HS-27A (cell line): ENCODE measurements at regions not wholly inside any gene's neighbourhood (a gene's known extent, or its start where the extent isn't known, plus 50 kb on each side); places are given as distances from the start of the nearest gene placed in this dataset.

Experiments
- DNase-seq: peaks from one replicate; pipeline ENCODE4 v3.0.0-alpha.2; 2012; ENCODE audit warnings: low read depth, missing footprints

DNA sequence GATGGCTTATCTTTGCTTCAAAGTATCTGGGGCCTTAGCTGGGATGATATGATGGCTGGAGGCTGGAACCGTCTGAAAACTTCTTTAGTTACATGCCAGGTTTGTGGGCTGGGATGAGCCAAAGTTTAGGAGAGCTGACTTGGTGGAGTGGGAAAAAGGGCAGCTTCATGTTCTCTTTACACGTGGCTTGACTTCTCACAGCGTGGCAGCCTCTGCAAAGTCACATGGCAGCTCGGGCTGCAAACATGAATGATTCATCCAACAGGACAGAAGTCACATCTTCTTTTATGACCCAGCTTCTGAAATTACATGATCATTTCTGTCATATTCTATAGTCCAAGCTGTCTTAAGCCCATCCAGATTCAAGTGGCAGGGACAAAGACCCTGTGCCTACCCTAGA lies 176.0 kb downstream of the OLFM4 start:
- no peak for DNase-seq

DNA sequence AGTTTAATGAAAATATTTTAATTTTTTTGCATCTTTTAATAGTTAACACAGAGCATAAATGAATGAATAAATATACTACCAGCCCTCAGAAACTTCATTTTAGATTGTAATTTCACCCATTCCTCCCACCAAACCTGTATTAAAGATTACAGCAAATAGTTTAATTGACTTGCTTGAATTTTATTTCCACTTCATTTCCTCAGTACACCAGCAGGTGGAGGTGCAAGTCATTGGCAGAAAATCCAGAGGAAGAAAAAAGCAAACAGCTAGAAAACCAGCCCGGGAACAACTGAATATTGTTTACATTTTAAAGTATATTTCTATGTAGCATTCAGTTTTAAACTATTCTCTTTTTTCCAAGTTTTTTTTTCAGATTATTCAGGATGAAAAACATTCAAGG lies 177.8 kb downstream of the OLFM4 start:
- DNase-seq = no peak

DNA sequence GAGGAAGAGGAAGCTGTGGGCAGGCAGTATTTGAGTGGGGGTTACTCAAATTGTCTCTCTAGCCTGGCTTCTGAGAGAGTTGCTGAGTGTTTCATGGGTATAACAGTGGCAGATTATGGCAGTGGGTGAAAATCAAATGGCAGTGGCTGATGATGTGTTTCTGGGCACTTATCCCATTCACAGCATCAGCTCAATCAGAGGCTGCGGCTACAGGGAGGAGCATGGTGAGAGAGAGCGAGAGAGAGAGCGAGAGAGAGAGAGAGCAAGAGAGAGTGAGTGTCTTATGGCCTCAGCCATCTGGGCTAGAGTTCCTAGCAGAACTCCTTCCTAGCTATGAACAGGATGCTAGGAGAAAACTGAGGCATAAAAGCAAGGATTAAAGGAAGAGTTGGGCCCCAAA lies 178.9 kb downstream of the OLFM4 start:
- DNase-seq = no peak

DNA sequence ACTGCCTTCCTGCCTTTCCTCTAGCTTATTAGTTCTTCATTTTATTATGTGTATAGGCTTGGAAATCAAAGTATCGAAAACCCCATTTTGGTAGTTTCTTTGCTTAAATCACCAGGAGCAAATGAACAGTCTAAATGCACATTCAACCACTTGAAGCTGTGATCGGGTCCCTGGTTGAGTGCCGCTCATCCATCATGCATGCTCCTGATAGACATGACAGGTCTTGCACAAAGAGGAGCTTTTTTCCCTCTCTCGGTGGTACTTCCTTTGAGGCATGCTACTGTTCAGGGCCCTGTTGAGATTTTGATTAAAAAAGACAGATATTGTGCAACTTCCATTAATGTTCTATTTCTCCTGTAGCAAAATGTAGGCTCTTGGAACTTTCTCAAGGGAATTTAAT lies 185.8 kb downstream of the OLFM4 start:
- DNase-seq = no peak

DNA sequence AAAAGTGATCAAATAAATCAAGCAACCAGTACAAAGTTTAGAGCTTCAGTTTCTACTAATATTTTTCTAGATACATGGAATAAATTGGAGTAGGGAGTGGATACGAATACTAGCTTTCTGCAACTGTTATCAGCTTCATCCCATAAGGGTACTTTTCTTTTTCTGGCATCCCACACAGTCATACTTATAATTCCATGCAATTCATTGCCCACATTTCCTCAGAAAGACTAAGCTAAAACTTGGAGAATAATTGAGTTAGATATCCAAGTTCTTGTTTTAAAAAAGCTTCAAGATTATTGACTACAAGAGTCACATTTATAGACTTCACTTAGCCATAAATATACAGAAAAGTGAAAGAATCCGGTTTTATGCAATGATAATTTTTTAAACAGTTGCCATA lies 186.9 kb downstream of the OLFM4 start:
- DNase-seq = no peak

DNA sequence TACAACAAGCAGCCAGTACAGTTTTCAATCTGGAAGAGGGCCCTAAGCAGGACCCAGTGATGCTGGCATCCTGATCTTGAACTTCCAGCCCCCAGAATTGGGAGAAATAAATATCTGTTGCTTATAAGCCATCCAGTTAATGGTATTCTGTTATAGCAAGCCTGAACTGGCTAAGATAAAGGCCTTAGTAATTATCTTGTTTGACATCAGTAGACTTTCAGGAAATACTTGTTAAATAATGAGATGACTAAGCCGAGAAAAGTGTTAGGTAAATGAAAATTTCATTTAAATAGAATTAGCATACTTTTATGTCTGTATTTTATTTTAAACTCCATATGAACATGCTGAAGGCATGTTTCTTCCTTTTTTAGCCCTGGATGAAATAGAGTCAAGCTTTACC lies 188.2 kb downstream of the OLFM4 start:
- DNase-seq = no peak

DNA sequence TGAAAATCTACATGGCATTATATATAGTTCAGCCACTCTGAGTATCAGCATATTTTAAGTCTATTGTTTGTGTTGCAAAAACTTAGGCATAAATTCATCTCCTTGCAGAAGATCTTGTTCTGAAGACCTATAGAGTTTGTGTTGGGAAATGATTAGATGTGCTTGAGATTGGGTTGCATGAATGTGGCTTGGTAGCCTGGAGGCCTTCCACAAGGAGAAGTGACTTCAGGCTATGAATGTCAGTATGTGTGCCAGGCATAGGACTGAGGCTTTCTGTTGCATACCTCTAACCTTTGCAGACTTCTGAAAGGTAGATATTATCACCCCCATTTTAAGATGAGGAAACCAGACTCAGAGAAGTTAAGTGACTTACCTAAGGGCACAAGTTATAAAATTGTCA lies 188.6 kb downstream of the OLFM4 start:
- DNase-seq = no peak

DNA sequence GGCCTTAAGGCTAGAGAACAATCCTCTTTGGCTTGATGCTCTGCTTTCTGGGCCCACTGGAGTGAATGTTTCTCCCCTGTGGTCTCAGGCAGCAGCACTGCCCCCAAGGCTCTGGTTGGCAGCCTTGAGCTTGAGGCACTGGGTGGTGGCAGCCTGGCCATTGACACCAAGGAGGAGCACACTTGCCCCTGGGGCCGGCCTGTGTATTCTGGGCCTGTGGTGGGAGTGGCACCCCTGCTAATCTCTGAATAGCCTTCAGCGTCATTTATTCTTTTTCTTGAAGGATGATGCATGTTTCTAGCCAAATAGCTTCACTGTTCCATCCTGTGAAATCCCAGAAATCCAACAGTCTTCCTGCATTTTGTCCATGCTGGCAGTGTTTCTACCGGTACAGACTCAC lies 191.4 kb downstream of the OLFM4 start:
- DNase-seq = no peak

DNA sequence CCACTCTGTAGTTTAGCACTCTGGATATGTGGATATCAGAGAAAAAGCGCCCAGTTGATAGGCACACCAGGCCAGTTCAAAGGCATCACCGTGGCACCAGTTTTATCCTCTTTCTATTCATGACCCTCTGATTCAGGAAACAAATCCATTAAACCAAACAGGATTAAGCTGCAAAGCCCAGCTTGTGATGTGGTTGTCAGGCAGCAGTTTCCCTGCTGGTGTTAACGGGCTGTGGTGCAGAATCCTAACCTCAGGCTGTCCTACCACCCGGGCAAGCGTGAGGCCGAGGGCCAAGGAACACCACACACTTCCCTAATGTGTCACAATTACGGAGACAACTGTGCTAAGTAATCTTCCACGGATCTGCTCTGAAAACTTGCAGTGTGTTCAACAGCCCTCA lies 209.1 kb downstream of the OLFM4 start:
- no peak for DNase-seq

DNA sequence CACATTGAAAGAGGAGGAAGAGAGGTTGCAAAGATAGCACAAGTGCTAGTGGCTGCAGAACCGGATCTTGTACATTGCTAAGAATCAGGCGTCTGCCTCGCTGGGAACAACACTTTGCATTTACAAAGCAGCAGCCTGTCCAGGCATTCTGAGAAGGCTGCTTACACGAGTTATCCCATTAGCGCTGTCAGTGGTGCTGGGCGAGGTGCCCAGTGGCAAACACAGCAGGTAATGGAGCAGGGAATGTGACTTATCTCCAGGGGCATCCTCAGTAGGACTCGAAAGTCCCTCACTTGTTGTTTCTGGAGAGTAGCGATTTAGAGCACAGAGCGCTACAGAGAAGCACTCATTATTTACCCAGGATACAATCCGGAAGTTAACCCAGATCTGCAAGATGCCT lies 209.6 kb downstream of the OLFM4 start:
- DNase-seq = no peak

DNA sequence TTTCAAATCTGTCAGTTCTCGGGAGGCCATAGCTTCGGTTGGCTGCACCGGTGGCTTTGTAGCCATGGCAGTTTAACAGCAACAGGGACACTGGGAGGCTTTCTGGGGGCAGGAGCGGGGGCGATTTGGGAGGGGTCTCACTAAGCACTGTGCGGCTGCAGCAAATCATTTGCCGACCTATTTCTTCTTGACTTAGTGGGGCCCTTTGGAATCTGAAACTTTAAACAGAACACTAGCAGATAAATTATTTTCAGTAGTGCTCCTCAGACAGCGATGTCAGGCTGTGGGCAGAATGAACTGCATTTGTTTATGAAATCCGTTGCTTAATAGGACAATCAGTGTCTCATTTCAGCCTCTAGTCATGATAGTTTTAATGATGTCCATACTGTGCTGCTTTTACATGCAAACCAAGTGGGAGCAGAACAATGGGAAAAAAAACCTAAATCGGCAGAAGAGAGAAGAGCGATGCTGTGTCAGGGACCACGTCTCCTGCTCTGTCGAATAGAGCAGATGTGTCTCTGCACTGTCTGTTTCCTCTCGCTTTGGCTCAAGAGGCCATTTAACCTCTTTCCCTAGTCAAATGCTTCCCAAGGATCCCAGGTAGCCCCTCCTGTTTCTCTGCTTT lies 211.9 kb downstream of the OLFM4 start:
- DNase-seq = no peak

DNA sequence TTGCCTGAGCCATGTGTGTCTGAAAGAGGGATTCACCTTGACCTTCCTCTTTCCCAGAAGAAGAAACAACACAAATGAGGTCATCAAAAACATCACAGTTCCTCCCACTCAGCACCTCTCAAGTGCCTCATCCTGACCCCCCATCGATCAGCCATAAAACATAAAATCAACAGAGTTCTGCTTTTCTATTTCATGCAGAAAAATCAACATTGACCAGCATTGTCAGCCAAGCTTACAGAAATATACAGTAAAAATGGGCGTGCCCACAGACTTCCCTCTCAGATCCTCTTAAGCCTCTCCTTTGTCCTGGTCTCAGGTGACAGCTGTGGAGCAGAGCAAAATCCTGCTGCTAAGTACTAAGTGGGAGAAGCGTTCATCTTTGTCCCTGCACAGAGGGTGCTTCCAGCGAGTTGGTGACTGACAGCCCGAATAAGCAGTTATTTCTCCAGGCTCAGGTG lies 213.3 kb downstream of the OLFM4 start:
- no peak for DNase-seq

DNA sequence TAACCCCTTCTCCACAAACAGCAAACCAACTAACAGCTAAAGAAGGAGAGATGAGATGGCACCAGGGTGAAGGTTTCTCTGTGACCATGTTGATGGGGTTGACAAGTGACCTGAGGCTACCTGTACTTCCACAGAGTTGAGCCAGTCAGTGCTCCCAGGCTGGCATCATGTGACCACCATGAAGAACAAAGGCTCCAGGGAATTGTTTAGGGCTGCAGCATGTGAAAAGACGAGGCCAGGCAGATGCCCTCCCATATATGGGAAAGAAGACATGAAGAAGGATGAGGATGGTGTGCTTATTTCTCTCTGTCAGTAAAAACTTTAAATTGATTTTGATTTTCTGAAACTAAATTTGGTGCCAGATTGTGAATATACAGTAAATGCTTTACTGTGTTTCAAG lies 220.6 kb downstream of the OLFM4 start:
- no peak for DNase-seq

DNA sequence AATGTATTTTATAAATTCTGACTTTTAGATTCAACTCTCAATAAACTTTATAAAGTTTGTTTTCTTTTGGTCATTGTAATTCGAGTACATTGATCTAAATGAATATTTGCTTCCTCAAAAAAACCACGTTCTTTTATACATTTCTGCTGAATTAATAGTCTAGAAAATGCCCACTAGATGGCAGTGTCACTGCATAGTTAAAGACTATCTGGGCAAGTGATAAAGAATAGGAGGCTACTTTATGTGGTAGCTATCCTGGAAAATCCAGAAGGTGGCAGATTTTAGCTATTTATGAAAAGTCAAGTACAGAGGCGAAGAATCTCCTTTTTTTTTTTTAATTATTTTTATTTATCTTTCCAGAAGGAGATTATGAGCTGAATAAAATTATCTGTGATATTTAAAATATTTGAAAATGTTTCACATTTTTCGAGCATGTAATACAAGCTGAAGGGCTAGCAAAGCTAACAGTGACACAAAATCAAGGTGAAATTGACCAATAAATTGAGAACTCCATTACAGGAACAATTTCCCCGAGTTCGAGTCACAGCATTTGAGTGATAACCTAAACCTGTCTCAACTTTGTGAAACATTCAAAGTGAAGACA lies 221.8 kb downstream of the OLFM4 start:
- DNase-seq = peak; percentile 15

DNA sequence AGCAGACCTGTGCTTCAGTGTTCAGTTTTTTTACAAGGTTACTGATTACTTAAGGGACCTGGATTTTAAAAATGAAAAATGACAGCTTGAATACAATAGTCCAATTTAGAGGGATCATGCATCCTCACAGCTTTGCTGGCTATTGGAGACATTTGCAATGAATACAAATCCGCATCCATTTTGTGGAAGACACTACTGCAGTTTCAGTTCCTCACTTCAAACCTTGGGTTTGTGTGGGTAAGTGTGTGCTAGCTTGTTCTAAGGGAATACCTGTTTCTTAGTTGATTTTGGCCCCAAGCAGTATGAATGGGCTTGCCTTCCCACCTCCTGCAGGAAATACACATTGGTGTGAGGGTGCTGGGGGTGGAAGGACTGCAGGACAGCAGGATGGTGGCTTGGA lies 222.4 kb downstream of the OLFM4 start:
- DNase-seq = no peak

DNA sequence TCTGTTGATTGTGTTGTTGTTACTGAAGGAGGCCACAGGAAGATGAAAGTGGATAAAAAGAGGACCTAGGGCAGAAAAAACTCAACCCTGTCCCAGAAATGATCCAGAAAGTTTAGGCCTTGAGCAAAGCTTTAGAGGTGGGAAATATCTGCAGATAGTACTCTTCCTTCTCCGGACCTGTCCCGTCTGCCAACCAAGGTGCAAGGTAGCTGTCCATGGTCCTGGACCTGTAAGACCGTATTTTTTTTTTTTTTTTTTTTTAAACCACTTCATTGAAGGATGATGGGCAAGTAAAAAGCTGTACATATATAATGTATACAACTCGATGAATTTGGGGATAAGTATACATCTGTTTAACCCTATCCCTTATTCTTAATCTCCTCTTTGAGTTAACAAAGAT lies 225.9 kb downstream of the OLFM4 start:
- no peak for DNase-seq

DNA sequence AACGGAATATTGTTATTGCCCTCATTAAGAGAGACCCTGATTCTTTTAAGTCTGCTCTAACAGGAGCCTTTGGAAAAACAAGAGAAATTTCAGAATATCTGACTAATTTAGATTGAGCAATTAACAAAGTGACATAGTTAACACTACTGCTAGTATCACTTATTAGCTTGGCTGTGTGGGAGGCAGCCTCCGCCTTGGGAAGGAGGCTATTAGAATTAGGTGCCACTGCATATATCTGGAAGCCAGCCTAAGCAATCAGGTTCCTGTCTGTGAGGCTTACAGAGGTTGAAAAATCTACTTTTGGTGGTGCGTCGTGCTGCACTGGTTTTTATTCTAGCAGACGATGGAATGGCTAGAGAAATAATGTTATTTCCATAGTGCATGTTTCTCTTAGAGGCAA lies 227.2 kb downstream of the OLFM4 start:
- DNase-seq = no peak

DNA sequence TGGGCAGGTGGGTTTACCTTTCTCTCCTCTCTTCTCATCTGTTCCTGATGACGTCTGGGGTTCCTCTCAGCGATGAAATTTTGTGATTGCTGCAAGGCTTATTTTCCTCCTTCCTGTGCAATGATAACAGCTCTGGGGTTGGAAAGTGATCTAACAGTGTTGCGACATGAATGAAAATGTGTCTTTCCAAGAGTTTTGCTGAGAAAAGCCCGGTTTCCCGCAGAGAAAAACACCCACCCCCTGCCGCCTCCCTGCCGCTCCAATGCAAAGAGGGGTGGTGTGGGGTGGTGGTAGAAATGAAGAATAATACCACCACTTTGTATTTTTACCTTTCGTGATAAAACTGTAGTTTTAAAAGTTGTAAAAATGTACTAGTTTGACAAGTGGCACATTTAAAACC lies 232.0 kb downstream of the OLFM4 start:
- no peak for DNase-seq

DNA sequence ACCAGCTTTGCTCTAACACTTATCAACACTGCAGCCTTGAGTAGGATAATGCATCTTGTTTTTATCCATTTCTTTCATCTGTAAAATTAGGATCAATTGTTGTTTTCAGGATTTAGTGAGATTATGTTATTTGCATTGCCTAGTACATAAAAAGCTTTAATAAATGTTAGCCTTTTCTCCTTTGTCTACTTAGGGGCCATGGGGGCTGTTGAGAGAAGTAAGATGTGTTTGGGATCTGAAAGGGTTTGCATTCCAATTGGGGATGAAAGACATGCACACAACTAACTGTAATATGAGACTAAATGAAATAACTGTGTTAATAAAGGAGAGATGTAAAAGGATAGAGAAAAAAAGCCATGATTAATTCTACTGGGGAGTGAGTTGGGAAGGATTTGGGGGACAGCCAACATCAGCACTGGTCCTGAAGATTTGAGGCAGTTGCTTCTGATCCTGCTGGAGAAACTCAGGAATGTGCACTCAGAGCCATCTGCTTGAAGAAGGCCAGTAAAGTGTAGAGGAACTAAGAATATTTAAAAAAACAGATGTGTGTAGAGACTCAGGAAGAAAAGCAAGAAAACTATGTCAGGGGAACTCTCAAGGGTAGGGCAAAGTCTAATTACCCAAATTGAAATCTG lies 236.3 kb downstream of the OLFM4 start:
- DNase-seq = no peak

DNA sequence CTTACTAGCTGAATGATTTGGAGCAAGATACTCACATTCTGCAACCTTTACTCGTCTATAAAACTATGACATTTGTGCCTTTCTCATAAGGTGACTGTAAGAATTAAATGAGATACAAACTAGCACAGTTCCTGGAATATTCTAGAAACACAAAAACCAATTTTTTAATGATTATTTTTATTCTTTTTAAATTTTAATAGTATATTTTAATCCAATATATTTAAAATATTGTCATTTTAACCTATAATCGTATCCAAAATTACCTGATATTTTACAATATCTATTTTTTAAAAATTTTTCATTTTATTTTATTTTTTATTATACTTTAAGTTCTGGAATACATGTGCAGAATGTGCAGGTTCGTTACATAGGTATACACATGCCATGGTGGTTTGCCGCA lies 238.1 kb downstream of the OLFM4 start:
- no peak for DNase-seq

DNA sequence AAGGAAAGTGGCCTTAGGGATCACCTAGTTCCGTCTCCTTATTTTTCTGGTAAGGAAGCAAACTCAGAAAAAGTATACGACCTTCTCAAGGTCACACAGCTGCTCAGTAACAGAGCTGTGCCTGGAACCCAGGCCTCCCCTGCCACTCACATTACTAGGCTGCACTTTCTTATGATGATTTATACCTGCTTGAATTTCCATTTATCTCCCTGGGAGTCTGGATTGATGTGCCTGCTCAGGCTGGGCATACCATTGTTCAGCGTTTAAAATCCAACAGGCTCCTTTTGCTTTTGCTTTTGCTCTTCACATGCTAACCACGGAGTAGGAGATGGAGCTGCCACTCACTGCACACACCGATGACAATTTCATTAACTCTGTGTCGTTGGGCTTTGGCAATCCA lies 241.0 kb downstream of the OLFM4 start:
- no peak for DNase-seq

DNA sequence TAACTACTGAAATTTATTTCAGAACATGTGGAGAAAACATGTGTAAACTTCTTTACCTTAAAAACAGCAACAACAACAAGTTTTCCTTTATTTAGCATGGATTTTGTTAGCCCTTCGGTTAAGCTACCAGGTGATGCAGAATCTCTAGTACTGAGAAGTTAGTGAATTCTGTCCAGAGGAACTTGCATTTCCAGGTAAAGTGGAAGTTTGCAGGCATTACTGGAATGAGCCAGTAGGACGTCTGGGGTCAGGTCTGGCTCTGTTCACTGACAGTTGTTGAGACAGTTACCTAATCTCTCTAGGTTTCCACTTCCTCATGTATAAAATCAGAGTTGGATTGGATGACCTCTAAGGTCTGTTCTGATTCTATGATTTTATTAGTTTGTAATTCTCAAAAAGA lies 244.3 kb downstream of the OLFM4 start:
- no peak for DNase-seq

DNA sequence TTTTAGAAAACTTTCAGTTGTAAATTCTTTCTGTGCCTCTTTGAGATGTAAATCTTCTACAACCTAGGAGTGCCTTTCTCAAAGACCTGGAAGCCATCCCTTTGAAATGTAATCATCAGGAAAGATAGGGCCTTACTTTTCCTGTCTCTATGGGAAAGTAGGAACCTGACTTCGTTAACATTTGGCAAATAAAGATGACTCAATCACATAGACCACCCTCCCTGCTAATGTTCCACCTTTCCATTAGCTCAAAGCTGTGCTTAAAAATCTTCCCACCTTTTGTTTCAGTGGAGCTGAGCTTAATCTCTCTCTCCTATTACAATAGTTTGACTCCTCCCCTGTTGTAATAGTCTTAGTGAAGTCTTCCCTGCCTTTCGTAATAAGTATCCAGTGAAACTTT lies 247.7 kb downstream of the OLFM4 start:
- no peak for DNase-seq

DNA sequence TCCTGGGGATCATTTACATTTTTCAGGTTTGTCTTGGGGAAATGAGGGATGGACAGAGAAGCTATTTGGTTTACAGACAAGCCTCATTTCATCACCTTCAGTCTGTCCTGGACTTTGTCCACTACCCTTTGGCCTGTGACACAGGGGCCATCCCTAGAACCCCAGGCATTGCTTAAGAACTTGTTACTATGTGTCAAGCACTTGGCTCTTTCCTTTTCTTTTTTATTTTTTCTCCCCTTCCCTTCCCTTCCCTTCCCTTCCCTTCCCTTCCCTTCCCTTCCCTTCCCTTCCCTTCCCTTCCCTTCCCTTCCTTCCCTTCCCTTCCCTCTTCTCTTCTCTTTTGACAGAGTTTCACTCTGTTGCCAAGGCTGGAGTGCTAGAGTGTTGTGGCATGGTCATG lies 253.1 kb downstream of the OLFM4 start:
- no peak for DNase-seq
